MM.1S (cell line): ENCODE measurements at regions not wholly inside any gene's neighbourhood (a gene's known extent, or its start where the extent isn't known, plus 50 kb on each side); places are given as distances from the start of the nearest gene placed in this dataset.

ENCODE experiments used
- CTCF ChIP-seq: fragments of 300-600 bp; sonication (generic); IDR thresholded peaks from 2 replicates; pipeline ENCODE4 v1.5.1; 2016; ENCODE audit warnings: antibody characterized with exemption, low read length, mixed read lengths
- EZH2 ChIP-seq: fragments of 300-600 bp; sonication (generic); optimal IDR thresholded peaks from 2 replicates; pipeline ENCODE3; 2017; ENCODE audit warnings: low read depth, mild to moderate bottlenecking, antibody characterized with exemption, low read length, mixed read lengths

GRCh38 chr3:26089249-26089648, 299.4 kb downstream of the OXSM start:
- TF ChIP-seq CTCF (no peak), EZH2 (no peak)
